ENCODE measurements at regions not wholly inside any gene's neighbourhood (a gene's known extent, or its start where the extent isn't known, plus 50 kb on each side); places are given as distances from the start of the nearest gene placed in this dataset.

GRCh38 chr20:40578961-40579360, 110.1 kb downstream of the MAFB start:
- H3K36me3 Mint-ChIP-seq (ENCODE audit: low read depth) = no peaks in the 10 kb centered on the region
- DNase-seq = no peak
- H3K27ac Mint-ChIP-seq = no peak overlapping the region
- H3K27me3 Mint-ChIP-seq (ENCODE audit: insufficient read depth) = no peaks in the 10 kb centered on the region; the same call in none of the 2 replicates
- H3K9me3 Mint-ChIP-seq = peaks cover 45% of the 10 kb centered on the region
- no peak overlapping the region for H3K4me3 Mint-ChIP-seq
- no peaks in the 10 kb centered on the region for H3K4me1 Mint-ChIP-seq (ENCODE audit: low read depth)
- no peak for TF ChIP-seq CTCF (IDR thresholded peaks at IDR 0.05)

- no peak for TF ChIP-seq CTCF (IDR thresholded peaks at IDR 0.05)
- H3K27me3 Mint-ChIP-seq (ENCODE audit: insufficient read depth) = no peaks in the 10 kb centered on the region; the same call in 1 of the 2 replicates
- peaks cover 30% of the 10 kb centered on the region for H3K9me3 Mint-ChIP-seq
- no peak overlapping the region for H3K4me3 Mint-ChIP-seq
- H3K36me3 Mint-ChIP-seq (ENCODE audit: low read depth) = no peaks in the 10 kb centered on the region
- H3K4me1 Mint-ChIP-seq (ENCODE audit: low read depth) = no peaks in the 10 kb centered on the region
- H3K27ac Mint-ChIP-seq = no peak overlapping the region
- DNase-seq = no peak
These were observed 113.2 kb downstream of the MAFB start for GRCh38 chr20:40575851-40576250.

DNA sequence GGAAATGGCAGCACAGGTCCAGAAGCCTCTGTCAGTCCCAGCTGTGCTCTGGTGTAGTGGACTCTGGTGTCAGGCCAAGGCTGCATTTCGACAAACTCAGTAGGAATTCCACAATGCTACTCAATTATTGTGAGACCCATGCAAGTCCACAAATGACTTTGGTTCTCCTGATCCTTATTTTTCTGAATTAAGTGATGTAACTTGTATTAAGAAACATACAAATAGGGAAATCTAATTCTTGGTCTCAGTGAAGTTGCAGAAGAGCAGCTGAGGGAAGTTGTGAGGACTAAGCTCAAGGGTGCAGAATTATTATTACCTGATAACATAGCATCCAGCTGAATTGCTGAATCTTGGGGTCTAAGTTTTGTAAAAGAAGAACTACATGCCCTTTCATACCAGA, 116.8 kb downstream of the MAFB start:
- no peak overlapping the region for H3K4me3 Mint-ChIP-seq

GRCh38 chr20:40571639-40572038, 117.4 kb downstream of the MAFB start:
- Mint-ChIP-seq H3K9me3 (peaks cover 25% of the 10 kb centered on the region), H3K4me3 (no peak overlapping the region)

More for the DNA sequence above, 116.8 kb downstream of the MAFB start:
- no peaks in the 10 kb centered on the region for H3K36me3 Mint-ChIP-seq (ENCODE audit: low read depth)
- peaks cover 24% of the 10 kb centered on the region for H3K9me3 Mint-ChIP-seq
- no peak overlapping the region for H3K27ac Mint-ChIP-seq
- no peak for TF ChIP-seq CTCF (IDR thresholded peaks at IDR 0.05)
- DNase-seq = no peak
- H3K4me1 Mint-ChIP-seq (ENCODE audit: low read depth) = no peaks in the 10 kb centered on the region
- H3K27me3 Mint-ChIP-seq (ENCODE audit: insufficient read depth) = no peaks in the 10 kb centered on the region; the same call in 1 of the 2 replicates

GRCh38 chr20:40568200-40568599, 120.8 kb downstream of the MAFB start:
- H3K27me3 Mint-ChIP-seq (ENCODE audit: insufficient read depth) = peaks cover 2% of the 10 kb centered on the region; the same call in 1 of the 2 replicates
- H3K4me3 Mint-ChIP-seq = no peak overlapping the region
- H3K36me3 Mint-ChIP-seq (ENCODE audit: low read depth) = no peaks in the 10 kb centered on the region
- no peak for TF ChIP-seq CTCF (IDR thresholded peaks at IDR 0.05)
- H3K4me1 Mint-ChIP-seq (ENCODE audit: low read depth) = no peaks in the 10 kb centered on the region
- H3K27ac Mint-ChIP-seq = no peak overlapping the region
- H3K9me3 Mint-ChIP-seq = peaks cover 37% of the 10 kb centered on the region
- DNase-seq = no peak

More at GRCh38 chr20:40571639-40572038, 117.4 kb downstream of the MAFB start:
- Mint-ChIP-seq H3K4me1 (ENCODE audit: low read depth) (no peaks in the 10 kb centered on the region), H3K36me3 (ENCODE audit: low read depth) (no peaks in the 10 kb centered on the region), H3K27ac (no peak overlapping the region), H3K27me3 (ENCODE audit: insufficient read depth) (no peaks in the 10 kb centered on the region)
- DNase-seq = no peak
- no peak for TF ChIP-seq CTCF (IDR thresholded peaks at IDR 0.05)

DNA sequence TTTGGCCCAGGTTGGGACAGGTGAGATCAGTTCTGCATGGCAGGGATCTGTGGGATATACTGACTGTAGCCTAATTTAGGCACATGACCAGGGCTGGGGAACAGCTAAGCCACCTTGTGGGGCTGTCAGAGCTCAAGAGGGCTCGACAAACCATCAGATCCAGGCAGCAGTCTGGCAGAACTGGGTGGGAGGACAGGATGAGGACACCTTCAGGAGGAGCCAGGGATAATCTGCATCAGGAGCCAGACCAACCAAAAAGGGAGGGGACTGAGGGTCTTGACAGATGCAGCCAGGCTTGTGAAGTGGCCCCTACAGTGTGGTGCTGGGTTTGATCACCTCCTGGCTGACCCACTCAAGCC, 123.4 kb downstream of the MAFB start:
- TF ChIP-seq CTCF (IDR thresholded peaks at IDR 0.05) = no peak
- H3K4me3 Mint-ChIP-seq = no peak overlapping the region
- H3K36me3 Mint-ChIP-seq (ENCODE audit: low read depth) = peaks cover 6% of the 10 kb centered on the region; the same call in 1 of the 2 replicates
- peaks cover 53% of the 10 kb centered on the region for H3K9me3 Mint-ChIP-seq
- H3K27me3 Mint-ChIP-seq (ENCODE audit: insufficient read depth) = peaks cover 4% of the 10 kb centered on the region
- no peak for DNase-seq
- no peaks in the 10 kb centered on the region for H3K4me1 Mint-ChIP-seq (ENCODE audit: low read depth)
- no peak overlapping the region for H3K27ac Mint-ChIP-seq
